Astrocyte (in vitro differentiated cells and primary cell): ENCODE measurements at regions not wholly inside any gene's neighbourhood (a gene's known extent, or its start where the extent isn't known, plus 50 kb on each side); places are given as distances from the start of the nearest gene placed in this dataset.
A peak's percentile ranks its signal among the peaks of the same experiment; 100 is the strongest.

Experiments used
- DNase-seq: peaks from one replicate; pipeline ENCODE4 v3.0.0-alpha.2; 2010; ENCODE audit warnings: low read depth
- FAIRE-seq: peaks from 2 replicates; lab custom pipeline; 2011; peaks lifted over from hg19 to GRCh38; lab: Jason Lieb, UNC
- H2AFZ ChIP-seq: 2 replicates; pipeline ENCODE4 v1.6.0; 2012; ENCODE audit warnings: low read depth, low read length, inconsistent platforms
- H3K27ac ChIP-seq: 2 replicates; pipeline ENCODE4 v1.5.1; 2011; ENCODE audit warnings: low read depth, low read length, inconsistent platforms
- H3K27me3 ChIP-seq: 2 replicates; pipeline ENCODE4 v1.6.0; 2011; ENCODE audit warnings: low read length, inconsistent platforms; ENCODE audit not compliant: insufficient read depth
- H3K36me3 ChIP-seq: 2 replicates; pipeline ENCODE4 v1.5.1; 2011; ENCODE audit warnings: low read length, inconsistent platforms; ENCODE audit not compliant: insufficient read depth
- H3K4me1 ChIP-seq: 2 replicates; pipeline ENCODE4 v1.5.1; 2011; ENCODE audit warnings: low read length, inconsistent platforms; ENCODE audit not compliant: insufficient read depth
- H3K4me2 ChIP-seq: 2 replicates; pipeline ENCODE4 v1.6.0; 2012; ENCODE audit warnings: low read length, inconsistent platforms
- H3K4me3 ChIP-seq: 2 replicates; pipeline ENCODE4 v1.5.1; 2011; ENCODE audit warnings: low read depth, mild to moderate bottlenecking, low read length, inconsistent platforms; ENCODE audit not compliant: insufficient read depth
- H3K79me2 ChIP-seq: 2 replicates; pipeline ENCODE4 v1.6.0; 2012; ENCODE audit warnings: mild to moderate bottlenecking, low read length, inconsistent platforms; ENCODE audit not compliant: insufficient read depth
- H3K9ac ChIP-seq: 2 replicates; pipeline ENCODE4 v1.6.0; 2012; ENCODE audit warnings: mild to moderate bottlenecking, low read length, inconsistent platforms
- H3K9me3 ChIP-seq: 2 replicates; pipeline ENCODE4 v1.5.1; 2012; ENCODE audit warnings: low read depth, mild to moderate bottlenecking, low read length, inconsistent platforms; ENCODE audit not compliant: insufficient read depth
- H4K20me1 ChIP-seq: 2 replicates; pipeline ENCODE4 v1.6.0; 2012; ENCODE audit warnings: low read length, inconsistent platforms; ENCODE audit not compliant: insufficient read depth
- H3K27ac Mint-ChIP-seq: one replicate; pipeline ENCODE4 v1.8.0; 2021; ENCODE audit warnings: mild to moderate bottlenecking, mixed read lengths; ENCODE audit not compliant: unreplicated experiment
- H3K27me3 Mint-ChIP-seq: one replicate; pipeline ENCODE4 v1.8.0; 2021; ENCODE audit warnings: low read depth, mixed read lengths; ENCODE audit not compliant: unreplicated experiment
- H3K36me3 Mint-ChIP-seq: one replicate; pipeline ENCODE4 v1.8.0; 2021; ENCODE audit warnings: low read depth, mixed read lengths; ENCODE audit not compliant: unreplicated experiment
- H3K4me1 Mint-ChIP-seq: one replicate; pipeline ENCODE4 v1.8.0; 2021; ENCODE audit warnings: low read depth, mixed read lengths; ENCODE audit not compliant: unreplicated experiment
- H3K4me3 Mint-ChIP-seq: one replicate; pipeline ENCODE4 v1.8.0; 2021; ENCODE audit warnings: mild to moderate bottlenecking, moderate library complexity, mixed read lengths; ENCODE audit not compliant: unreplicated experiment
- H3K9me3 Mint-ChIP-seq: one replicate; pipeline ENCODE4 v1.8.0; 2021; ENCODE audit warnings: mild to moderate bottlenecking, mixed read lengths; ENCODE audit not compliant: unreplicated experiment
- CTCF ChIP-seq: IDR thresholded peaks from 2 replicates; pipeline ENCODE4 v1.5.1; 2011; ENCODE audit warnings: low read depth, mild to moderate bottlenecking, inconsistent platforms, low read length, moderate library complexity; ENCODE audit not compliant: insufficient read depth
- EZH2 ChIP-seq: IDR thresholded peaks from 2 replicates; pipeline ENCODE4 v1.6.1; 2012; ENCODE audit warnings: mild to moderate bottlenecking, low read length, inconsistent platforms; ENCODE audit not compliant: insufficient read depth

- H3K27me3 Mint-ChIP-seq, result peaks cover 6% of the 10 kb centered on the region
- no peak for FAIRE-seq
- no peak overlapping the region for H3K4me3 Mint-ChIP-seq
- no peaks in the 10 kb centered on the region for H3K9me3 ChIP-seq
- H2AFZ ChIP-seq, result peak overlapping the region; percentile 47
- H3K4me1 Mint-ChIP-seq, result peaks cover 17% of the 10 kb centered on the region
- peak overlapping the region; percentile 89 for H3K27ac Mint-ChIP-seq
- TF ChIP-seq CTCF (no peak), EZH2 (no peak)
- no peaks in the 10 kb centered on the region for H3K27me3 ChIP-seq
- H3K36me3 ChIP-seq, result no peaks in the 10 kb centered on the region
- no peaks in the 10 kb centered on the region for H4K20me1 ChIP-seq
- H3K4me1 ChIP-seq, result no peaks in the 10 kb centered on the region
- no peak overlapping the region for H3K27ac ChIP-seq
- no peaks in the 10 kb centered on the region for H3K79me2 ChIP-seq
- H3K36me3 Mint-ChIP-seq, result no peaks in the 10 kb centered on the region
- H3K9ac ChIP-seq, result no peak overlapping the region
- H3K4me3 ChIP-seq, result no peak overlapping the region
- H3K9me3 Mint-ChIP-seq, result peaks cover 5% of the 10 kb centered on the region
- no peak for DNase-seq
- no peak overlapping the region for H3K4me2 ChIP-seq
These were observed 255.8 kb downstream of the TGFB2 start for GRCh38 chr1:218600968-218601367.

GRCh38 chr1:218604217-218604616 is 259.1 kb downstream of the TGFB2 start:
- H3K4me1 ChIP-seq, result no peaks in the 10 kb centered on the region
- no peak overlapping the region for H2AFZ ChIP-seq
- no peaks in the 10 kb centered on the region for H3K79me2 ChIP-seq
- Mint-ChIP-seq H3K4me1 (peaks cover 17% of the 10 kb centered on the region), H3K36me3 (peaks cover 2% of the 10 kb centered on the region), H3K9me3 (peaks cover 9% of the 10 kb centered on the region), H3K27ac (no peak overlapping the region), H3K4me3 (no peak overlapping the region), H3K27me3 (no peaks in the 10 kb centered on the region)
- no peak overlapping the region for H3K9ac ChIP-seq
- no peak overlapping the region for H3K4me3 ChIP-seq
- TF ChIP-seq CTCF (no peak), EZH2 (no peak)
- no peak overlapping the region for H3K27ac ChIP-seq
- FAIRE-seq (no peak), DNase-seq (no peak)
- no peaks in the 10 kb centered on the region for H4K20me1 ChIP-seq
- no peaks in the 10 kb centered on the region for H3K36me3 ChIP-seq
- peaks cover 5% of the 10 kb centered on the region for H3K9me3 ChIP-seq
- H3K27me3 ChIP-seq, result no peaks in the 10 kb centered on the region
- no peak overlapping the region for H3K4me2 ChIP-seq

- Histone ChIP-seq H3K9ac (no peak overlapping the region), H3K9me3 (peaks cover 5% of the 10 kb centered on the region), H3K4me1 (no peaks in the 10 kb centered on the region), H3K4me2 (no peak overlapping the region), H3K27me3 (no peaks in the 10 kb centered on the region), H2AFZ (no peak overlapping the region), H3K4me3 (no peak overlapping the region), H3K27ac (no peak overlapping the region), H4K20me1 (no peaks in the 10 kb centered on the region), H3K36me3 (no peaks in the 10 kb centered on the region), H3K79me2 (no peaks in the 10 kb centered on the region)
- DNase-seq (no peak), FAIRE-seq (no peak)
- no peak overlapping the region for H3K27ac Mint-ChIP-seq
- no peak overlapping the region for H3K4me3 Mint-ChIP-seq
- H3K9me3 Mint-ChIP-seq, result no peaks in the 10 kb centered on the region
- no peaks in the 10 kb centered on the region for H3K27me3 Mint-ChIP-seq
- no peak for TF ChIP-seq CTCF
- no peak for TF ChIP-seq EZH2
- no peaks in the 10 kb centered on the region for H3K4me1 Mint-ChIP-seq
- no peaks in the 10 kb centered on the region for H3K36me3 Mint-ChIP-seq
These were observed 266.9 kb downstream of the TGFB2 start for GRCh38 chr1:218611916-218612585.
